ENCODE measurements at regions not wholly inside any gene's neighbourhood (a gene's known extent, or its start where the extent isn't known, plus 50 kb on each side); places are given as distances from the start of the nearest gene placed in this dataset.

- Histone ChIP-seq H3K27ac (ENCODE audit: insufficient read depth, low read length) (no peak overlapping the region), H3K23ac (ENCODE audit: low read depth, low read length) (no peak overlapping the region), H4K91ac (ENCODE audit: insufficient read depth, low read depth, low read length) (no peak overlapping the region), H2BK5ac (ENCODE audit: low read depth, low read length, poor library complexity, severe bottlenecking) (no peak overlapping the region), H3K4me3 (ENCODE audit: insufficient read depth, low read depth, low read length) (no peak overlapping the region), H4K20me1 (ENCODE audit: insufficient read depth, low read length) (no peaks in the 10 kb centered on the region), H3K4me2 (ENCODE audit: low read depth, low read length) (no peak overlapping the region), H2BK20ac (ENCODE audit: low read depth, low read length) (no peak overlapping the region), H3K79me1 (ENCODE audit: low read depth in 1 of 2, low read length in 2 of 2) (no peaks in the 10 kb centered on the region), H3K14ac (replicated peaks; ENCODE audit: low read depth, low read length) (no peak overlapping the region), H2BK120ac (ENCODE audit: low read depth, low read length) (no peak overlapping the region), H3K18ac (ENCODE audit: low read depth, low read length) (no peak overlapping the region), H4K8ac (ENCODE audit: low read depth in 2 of 2, low read length in 2 of 2) (no peak overlapping the region), H3K9me1 (ENCODE audit: insufficient read depth, low read length) (no peaks in the 10 kb centered on the region), H3K36me3 (ENCODE audit: control insufficient read depth, insufficient read depth, low read length) (no peaks in the 10 kb centered on the region), H3K27me3 (ENCODE audit: control insufficient read depth, insufficient read depth, low read length) (no peaks in the 10 kb centered on the region), H3K9me3 (ENCODE audit: control insufficient read depth, insufficient read depth, low read length) (no peaks in the 10 kb centered on the region), H3K4me1 (ENCODE audit: control insufficient read depth, insufficient read depth, low read length) (no peaks in the 10 kb centered on the region), H2AK9ac (replicated peaks; ENCODE audit: low read depth, low read length, poor library complexity) (no peak overlapping the region), H2AFZ (replicated peaks; ENCODE audit: low read length, poor library complexity) (peak overlapping the region; percentile 17), H3K9ac (ENCODE audit: low read depth, low read length) (no peak overlapping the region), H2AK5ac (ENCODE audit: low read depth, low read length) (no peak overlapping the region), H3K4ac (ENCODE audit: low read depth, low read length) (no peak overlapping the region), H3K56ac (ENCODE audit: extremely low read depth, insufficient read depth, low read length) (no peak overlapping the region), H2BK15ac (ENCODE audit: low read depth, low read length) (no peak overlapping the region), H4K5ac (ENCODE audit: low read depth, low read length) (no peak overlapping the region)
- dilution Hi-C loops (cut with HindIII; ENCODE audit: low sequenced_read_pairs, unreplicated experiment) (no loop called here), in situ Hi-C loops (cut with MboI; ENCODE audit: low sequenced_read_pairs) (no loop called here), intact Hi-C loops (cut with micrococcal nuclease) (no loop called here)
- 18% methylated on average over 2 of the region's 6 CpGs; no CpG with 5 or more reads in 1 of the 2 experiments for WGBS, 2 experiments (ENCODE audit: extremely low coverage in 2 of 2, insufficient read length in 1 of 2)
- DNase-seq (no peak), ATAC-seq (ENCODE audit: low read depth) (no peak)
- ChIA-PET POLR2A (ENCODE audit: unreplicated experiment) (no interaction called here), CTCF (interaction anchor here (1.1 kb wide), 1 partner anchor 10 kb away, joined by 3 read pairs; no protein-coding TSS in a partner anchor)
- no TSS peak for BruUV-seq (replicated peaks)
- TF ChIP-seq USF2 (IDR thresholded peaks at IDR 0.05; ENCODE audit: low read depth, low read length) (no peak), BHLHE40 (IDR thresholded peaks at IDR 0.05; ENCODE audit: low read depth, low read length) (no peak), MXI1 (IDR thresholded peaks at IDR 0.05; ENCODE audit: borderline replicate concordance, low read depth, low read length) (no peak), NFE2L2 (IDR thresholded peaks at IDR 0.05; ENCODE audit: low read depth, low read length) (no peak), MAFK (IDR thresholded peaks at IDR 0.05; ENCODE audit: low read depth, low read length) (no peak), RCOR1 (IDR thresholded peaks at IDR 0.05; ENCODE audit: insufficient replicate concordance, low read length) (no peak), FOS (IDR thresholded peaks at IDR 0.05; ENCODE audit: low read depth, low read length) (no peak), CTCF (conservative IDR thresholded peaks at IDR 0.05; ENCODE audit: low read depth, low read length) (no peak), POLR2A (IDR thresholded peaks at IDR 0.05; ENCODE audit: low read depth, low read length) (no peak), RAD21 (IDR thresholded peaks at IDR 0.05; ENCODE audit: low read length) (no peak)
Measured at GRCh38 chr2:223262946-223263345, 211.0 kb downstream of the KCNE4 start.

All from IMR-90 (cell line).